ENCODE measurements at regions not wholly inside any gene's neighbourhood (a gene's known extent, or its start where the extent isn't known, plus 50 kb on each side); places are given as distances from the start of the nearest gene placed in this dataset.

DNA sequence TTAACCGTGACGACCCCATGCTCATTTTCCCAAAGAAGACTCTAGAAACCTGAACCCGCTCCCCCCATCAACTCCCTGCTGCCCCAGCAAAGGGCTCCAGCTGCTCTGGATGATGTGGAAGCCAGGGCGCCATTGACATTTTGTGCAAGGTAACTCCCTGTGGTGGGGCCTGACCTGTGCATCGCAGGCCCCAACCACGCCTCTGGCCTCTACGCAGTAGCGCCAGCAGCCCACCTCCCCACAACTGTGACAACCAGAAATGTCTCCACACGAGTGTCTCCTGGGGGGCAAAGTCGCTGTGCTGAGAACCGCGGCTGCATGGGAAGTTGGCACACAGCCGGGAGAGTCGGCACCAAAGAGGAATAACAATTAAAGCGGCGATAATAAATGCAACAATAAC, 86.9 kb upstream of the PRR5 start:
- DNase-seq (ENCODE audit: low read depth): no peak

DNA sequence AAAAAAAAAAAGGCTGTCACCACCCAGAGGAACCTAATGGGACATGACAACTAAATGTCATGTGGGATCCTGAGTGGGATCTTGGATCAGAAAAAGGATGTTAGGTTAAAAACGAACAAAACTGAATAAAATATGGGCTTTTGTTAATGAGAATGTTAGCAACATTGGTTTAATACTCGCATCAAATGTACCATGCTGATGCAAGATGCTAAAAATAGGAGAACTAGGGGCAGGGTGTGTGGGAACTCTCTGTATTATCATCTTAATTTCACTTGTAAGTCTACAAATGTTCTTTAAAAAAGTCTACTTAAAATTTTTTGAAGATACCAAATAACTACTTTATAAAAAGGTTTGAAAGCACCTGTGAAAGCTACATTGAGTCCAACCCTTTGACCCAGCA, 88.8 kb upstream of the PRR5 start:
- no peak for DNase-seq (ENCODE audit: low read depth)

DNA sequence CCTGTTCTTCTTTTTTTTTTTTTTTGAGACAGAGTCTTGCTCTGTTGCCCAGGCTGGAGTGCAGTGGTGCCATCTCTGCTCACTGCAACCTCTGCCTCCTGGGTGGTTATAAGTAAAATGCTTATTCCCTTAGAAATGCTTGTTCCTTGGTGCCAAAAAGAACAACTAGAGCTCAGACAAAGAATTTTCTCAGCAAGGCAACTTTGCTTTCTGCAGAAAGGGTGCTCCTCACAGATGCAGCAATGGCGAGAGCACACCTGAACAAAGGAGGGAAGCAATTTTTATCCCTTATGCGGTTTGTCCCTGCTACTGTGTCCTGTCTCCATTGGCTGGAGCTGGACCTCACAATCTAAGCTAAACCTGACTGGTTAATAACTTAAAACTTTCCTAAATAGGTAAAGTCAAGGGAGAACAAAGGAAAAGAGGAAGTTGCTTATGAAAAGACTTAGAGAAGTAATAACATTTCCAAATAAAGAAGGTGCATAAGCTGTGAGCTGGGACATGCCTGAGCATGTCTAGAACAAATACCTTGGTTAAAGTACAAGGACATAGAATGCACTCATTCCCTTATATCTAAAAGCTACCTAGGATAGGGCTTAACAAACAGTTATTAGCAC, 90.0 kb upstream of the PRR5 start:
- no peak for DNase-seq (ENCODE audit: low read depth)

DNA sequence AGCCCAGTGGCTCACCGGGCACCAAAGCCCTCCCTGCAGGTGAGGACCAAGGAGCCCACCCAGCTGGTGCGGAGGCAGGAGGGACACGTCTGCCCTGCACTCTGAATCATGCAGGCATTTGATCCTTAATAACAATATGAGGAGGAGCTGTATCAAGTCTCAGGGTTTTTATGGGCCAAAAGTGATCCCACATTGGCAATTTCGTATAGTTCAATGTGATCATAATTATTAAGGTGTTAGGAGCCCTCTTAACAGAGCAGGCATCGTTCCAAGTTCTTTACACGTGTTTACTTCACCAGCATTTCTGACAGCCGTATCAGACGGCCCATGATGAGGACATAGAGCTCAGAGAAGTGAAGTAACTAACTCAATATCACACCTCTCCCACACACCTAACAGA, 91.9 kb upstream of the PRR5 start:
- no peak for DNase-seq (ENCODE audit: low read depth)

DNA sequence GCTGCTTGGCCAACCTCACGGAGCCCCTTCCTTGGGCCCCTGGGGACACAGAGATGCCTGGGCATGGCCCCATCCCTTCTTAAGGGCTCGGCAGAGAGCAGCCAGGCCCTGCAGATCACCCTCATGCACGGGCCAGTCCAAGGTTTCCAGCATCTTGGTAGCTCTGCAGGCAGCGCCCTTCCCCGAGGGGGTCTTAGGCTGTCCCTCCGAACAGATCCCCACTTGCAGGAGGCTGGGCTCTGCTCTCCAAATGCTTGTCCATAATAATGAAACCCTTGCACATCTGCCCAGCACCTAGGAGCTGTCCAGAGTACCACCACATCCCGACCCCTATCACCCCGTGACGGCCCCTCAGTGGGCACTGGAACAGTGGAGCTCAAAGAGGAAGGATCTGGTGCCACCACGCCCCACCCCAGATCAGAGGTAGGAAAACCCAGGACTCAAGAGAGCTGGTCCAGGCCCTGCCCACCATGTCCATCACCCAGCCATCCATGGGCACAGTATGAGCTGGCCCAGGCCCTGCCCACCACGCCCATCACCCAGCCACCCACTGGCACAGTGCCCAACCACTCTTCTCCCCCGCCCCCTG, 92.5 kb upstream of the PRR5 start:
- no peak for DNase-seq (ENCODE audit: low read depth)

DNA sequence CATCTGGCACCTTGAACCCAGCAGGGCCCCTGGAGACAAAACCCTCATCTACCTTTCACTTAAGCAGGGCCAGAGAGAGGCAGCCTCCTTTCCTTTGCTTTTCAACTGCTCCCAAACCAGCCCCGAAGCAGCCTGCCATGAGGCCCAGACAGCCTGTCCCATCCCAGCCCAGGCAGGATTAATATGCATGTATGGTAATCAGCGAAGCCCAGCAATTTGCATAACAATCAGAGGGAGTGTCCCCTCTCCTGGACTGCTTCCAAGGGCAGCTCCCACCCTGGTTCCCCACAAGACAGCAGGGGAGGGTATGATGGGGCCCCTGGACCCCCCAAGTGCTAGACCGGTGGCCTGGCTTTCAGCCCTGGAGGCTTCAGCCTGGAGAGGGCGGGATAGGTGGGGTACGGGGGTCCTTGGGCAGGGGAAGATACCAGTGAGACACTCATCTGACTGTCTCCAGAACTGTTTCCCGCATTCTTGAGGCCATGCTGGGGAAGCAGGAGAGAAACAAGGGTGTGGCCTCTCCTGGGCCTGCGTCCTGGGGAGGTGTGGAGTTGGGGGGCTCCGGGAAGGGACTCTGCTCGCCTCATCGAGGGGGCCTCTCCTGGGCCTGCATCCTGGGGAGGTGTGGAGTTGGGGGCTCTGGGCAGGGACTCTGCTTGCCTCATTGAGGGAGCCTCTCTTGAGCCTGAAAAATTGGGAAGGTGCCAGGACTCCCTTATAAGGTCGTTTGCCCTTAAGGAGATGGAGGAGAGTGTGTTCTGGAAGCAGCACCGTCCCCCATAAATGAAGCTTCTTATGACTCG, 93.2 kb upstream of the PRR5 start:
- no peak for DNase-seq (ENCODE audit: low read depth)

DNA sequence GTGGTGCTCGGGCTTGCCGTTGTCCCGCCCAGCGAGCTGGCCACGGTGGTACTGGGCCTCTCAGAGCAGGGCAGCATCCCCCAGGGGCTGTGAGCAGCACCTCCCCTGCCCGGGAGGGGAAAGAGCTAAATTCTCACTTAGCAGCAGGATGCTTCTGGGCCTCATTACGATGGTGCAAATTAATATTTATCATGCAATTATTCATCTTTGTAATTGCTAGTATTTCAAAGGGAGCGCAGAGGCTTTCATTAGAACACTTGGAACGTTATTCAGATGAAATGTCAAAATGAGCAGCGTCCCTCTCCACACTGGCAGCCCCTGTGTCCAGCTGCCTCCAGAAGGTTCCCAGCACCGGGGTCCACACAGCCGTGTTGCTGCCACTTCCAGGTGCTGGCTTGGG, 95.9 kb upstream of the PRR5 start:
- DNase-seq (ENCODE audit: low read depth): no peak

DNA sequence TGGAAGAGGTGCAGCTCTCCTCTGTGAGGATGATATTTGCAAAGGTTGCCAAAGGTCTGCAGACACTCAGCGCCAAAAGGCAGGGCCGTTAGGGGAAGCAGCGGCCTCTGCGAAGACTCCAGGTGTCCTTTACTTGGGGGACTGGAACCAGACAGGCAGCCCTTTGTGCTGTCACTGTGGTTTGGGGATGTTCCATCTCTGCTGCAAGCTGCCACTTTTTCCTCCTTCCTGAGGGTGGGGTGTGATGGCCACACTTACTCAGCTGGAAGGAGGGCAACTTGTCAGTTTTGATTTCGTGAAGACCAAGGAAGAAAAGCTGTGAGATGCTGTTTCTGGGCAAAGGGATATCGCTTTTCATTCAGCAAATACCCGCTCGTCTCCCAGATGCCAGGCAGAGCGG, 96.5 kb upstream of the PRR5 start:
- no peak for DNase-seq (ENCODE audit: low read depth)

DNA sequence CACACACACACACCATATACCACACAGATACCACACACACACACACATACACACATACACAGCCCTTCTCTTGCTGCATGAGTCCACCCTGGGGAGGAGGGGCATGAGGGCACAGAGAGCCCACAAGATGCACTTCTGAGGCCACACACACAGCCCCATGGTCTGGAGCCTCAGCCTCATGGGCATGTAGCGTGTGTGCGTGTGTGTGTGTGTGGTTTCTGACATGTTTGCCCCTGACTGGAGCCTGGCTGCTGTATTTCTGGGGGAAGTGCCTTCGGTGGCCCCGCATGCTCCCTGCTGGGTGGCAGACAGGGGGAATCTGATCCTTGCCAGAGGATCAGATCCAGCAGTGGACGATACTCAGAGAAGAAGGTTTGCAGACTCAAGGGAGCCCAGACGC, 97.0 kb upstream of the PRR5 start:
- DNase-seq (ENCODE audit: low read depth): no peak

DNA sequence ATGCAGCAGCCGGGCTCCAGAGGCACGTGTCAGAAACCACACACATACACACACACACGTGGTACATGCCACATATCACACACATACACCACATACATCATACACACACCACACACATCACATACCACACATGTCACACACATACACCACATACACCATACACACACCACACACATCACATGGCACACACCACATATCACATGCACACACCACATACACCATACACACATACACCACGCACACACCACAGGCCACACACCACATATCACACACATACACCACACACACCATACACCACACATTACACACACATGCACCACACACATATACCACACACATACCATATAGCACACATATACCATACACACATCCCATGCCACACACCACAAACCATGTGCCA, 97.5 kb upstream of the PRR5 start:
- no peak for DNase-seq (ENCODE audit: low read depth)

DNA sequence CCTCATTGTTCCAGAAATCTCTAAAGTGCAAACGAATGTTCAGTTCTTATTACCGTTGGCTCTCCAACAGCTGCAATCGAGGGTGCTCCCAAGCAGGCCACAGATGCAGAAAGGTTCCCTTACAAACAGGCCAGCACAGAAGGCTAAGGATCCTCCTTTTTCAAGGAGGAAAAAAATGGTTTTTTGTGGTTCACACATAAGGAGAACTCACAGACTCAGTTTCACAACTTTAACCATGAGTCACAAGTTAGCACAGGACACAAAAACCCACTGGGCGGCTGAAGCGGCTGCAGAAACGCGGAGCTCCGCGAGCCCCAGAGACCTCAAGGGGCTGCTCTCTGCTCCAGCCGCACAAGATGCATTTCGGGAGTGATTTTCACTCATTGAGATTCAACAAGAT, 98.2 kb upstream of the PRR5 start:
- no peak for DNase-seq (ENCODE audit: low read depth)

DNA sequence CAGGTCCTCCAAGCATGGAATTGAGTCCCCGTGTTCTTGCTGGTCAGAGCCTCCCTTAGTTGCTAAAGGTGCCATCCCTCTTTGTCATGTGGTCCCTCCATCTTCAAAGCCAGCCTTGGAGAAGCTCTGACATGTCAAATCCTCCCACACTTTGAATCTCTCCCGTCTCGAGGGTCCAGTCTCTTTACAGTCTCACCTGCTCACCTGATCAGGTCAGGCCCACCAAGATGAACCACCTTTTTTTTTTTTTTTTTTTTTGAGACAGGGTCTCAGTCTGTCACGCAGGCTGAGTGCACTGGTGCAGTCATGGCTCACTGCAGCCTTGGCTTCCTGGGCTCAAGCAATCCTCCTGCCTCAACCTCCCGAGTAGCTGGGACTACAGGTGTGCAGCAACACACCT, 100.3 kb upstream of the PRR5 start:
- DNase-seq (ENCODE audit: low read depth): no peak

DNA sequence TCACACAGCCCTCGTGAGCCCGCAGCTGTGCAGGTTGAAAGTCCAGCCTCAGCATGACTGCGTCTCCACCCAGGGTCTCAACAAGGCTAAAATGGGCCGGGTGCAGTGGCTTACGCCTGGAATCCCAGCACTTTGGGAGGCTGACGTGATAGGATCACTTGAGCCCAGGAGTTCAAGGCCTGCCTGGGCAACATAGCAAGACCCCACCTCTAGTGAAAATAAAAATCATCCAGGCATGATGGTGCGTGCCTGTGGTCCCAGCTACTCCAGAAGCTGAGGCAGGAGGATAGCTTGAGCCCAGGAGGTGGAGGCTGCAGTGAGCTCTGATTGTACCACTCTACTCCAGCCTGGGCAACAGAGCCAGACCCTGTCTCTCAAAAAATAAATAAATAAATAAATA, 100.8 kb upstream of the PRR5 start:
- no peak for DNase-seq (ENCODE audit: low read depth)

DNA sequence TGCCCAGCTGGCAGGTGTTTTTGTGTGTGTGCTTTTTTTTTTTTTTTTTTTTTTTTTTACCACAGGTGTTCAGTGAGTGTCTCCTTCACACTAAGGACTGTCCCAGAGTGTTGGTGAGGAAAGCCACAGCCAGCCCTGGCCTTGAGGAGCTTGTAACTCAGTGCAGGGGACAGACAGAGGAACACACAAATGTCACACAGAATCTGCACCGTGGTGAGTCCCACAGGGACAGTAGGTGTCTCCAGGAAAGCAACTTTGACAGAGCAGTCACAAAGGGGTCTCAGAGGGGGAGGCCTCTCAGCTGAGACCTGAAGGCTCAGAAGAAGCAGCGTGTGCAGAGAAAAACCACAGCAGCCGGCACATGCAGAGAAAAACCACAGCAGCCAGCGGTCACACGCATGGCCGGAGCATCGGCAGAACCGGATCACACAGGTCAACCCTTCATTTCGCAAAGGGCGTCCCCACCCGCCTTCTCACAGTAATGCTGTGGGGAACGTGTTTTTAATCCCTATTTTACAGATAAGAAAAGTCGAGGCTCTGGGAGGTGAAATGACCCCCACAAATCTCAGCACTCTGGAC, 101.7 kb upstream of the PRR5 start:
- DNase-seq (ENCODE audit: low read depth): no peak

DNA sequence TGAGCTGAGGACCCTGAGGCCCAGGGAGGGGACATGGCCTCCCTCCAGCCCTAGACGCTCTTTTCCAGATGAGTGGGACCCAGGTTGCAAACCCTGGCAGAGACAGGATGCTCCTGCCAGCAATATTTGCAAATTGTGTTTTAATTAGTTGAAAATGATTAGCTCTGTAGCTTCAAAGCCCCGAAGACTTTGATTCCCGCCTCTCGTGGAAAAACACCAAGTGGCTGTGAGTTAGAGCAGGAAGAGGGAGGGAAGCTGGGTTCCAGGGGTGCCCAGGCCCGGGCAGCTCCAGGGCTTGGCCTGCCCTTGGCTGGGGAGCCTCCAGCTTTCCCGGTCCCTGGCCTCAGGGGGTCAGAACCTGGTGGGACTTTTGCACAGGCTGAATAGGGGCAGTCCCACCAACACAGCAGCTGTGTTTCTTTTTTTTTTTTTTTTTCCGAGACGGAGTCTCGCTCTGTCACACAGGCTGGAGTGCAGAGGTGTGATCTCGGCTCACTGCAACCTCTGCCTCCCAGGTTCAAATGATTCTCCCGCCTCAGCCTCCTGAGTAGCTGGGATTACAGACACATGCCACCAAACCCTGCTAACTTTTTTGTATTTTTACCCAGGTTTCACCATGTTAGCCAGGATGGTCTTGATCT, 101.6 kb upstream of the RTL6 start:
- DNase-seq (ENCODE audit: low read depth): no peak

DNA sequence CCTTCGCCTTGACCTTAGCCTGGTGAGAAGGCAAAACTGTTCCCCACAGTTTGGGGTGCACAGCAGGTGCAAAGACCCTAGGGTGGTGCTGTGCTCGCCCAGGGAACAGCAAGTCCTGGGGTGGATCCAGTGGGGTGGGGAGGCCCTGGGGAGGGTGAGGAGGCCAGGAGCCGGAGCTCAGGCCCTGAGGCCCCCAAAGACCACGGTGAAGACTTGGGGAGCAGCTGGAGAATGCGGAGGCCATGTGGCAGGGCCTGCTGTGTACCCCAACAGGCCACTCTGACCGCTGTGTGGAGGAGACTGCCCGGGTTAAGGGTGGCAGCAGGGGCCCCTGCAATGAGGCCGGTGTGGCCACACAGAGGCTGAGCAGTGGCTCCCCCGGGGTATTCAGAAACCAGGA, 101.1 kb upstream of the RTL6 start:
- no peak for DNase-seq (ENCODE audit: low read depth)

DNA sequence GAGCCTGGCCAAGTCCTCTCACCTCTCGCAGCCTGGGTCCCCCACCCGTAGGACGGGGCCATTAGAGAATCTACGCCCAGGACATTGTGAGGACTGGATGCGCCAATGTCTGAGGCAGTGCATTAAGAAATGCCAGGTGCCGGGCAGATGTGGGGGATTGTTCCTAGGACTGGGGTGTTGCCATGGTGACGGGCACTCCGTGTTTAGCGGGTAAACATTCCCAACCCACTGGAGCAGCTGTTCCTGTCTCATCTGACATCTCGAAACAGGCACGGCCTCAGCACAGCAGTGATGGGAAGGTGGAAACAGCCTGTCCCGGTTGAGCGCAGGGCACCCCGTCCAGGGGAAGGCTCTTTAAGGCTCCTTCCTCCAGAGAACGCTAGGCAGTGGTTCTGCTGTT, 99.6 kb upstream of the RTL6 start:
- DNase-seq (ENCODE audit: low read depth): no peak

DNA sequence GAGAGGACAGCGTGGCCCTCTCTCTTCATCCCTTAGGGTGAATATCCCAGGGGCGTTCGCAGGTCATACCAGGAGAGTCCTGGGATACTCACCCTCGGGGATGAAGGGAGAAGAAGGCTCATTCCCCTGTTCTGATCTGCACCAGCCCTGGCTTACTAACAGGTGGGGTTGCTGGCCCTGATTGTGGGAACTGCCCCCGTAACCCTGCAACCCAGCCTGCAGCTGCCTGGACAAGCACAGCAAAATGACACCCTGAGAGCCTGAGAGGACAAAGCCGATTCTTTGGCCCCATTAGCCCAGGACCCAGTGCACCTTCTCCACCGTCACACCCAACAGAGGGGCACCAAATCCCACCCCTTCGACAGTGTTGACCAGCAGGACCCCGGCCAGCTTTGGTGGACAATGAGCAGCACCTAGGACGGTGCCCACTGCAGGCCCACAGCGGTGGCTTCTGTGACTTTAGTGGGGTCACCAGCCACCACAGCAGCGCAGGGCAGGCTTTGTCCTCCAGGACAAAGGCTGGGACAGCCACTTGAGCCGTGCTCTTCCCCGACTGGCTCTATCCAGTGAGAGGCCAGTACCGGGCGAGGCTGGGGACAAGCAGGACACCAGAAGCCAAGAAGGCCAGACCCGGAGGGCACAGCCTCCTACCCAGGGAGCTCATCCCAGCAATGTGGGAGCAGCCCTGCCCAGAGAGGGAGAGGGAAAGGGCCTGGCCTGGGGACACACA, 98.5 kb upstream of the RTL6 start:
- no peak for DNase-seq (ENCODE audit: low read depth)

DNA sequence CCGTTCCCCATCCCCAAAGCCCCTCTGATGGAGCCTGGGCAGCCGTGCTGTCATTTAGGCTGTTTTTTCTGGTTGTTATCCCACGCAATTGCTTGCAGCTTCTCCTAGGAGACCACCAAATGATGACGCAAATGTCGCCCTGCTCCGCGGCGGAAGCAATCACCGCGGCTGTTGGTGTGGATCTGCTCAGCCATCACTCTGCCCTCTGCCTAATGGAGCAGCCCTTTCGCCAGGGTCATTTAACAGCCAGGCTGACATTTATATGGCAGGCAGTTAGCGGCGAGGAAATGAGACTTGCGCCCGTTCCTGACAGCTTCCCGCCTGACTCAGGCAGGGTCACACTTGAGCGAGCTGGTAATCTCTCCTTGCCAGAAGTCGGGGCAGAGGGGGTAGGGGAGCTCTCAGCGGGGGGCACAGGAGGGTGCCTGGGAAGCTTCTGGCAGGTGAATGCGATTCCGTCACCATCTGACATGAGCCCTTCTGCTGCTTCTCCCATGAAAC, 97.9 kb upstream of the RTL6 start:
- no peak for DNase-seq (ENCODE audit: low read depth)

DNA sequence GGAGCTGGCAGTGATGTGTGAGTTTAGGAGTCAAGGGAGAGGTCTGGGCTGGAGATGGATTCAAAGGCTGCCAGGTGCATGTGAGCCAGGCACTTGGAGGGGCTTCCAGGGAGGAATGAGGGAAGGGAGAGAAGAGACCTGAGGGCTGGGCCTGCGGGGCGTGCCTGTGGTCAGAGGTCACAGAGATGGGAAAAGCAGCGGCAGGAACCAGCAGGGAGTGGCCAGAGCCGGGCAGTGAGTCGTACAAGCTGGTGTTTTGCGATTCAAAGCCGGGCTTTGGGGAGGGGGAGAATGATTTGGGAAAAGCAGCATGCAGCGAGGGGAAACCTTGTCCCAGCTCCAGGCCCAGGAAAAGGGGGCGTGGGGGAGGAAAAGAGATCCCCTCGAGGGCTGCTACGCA, 96.9 kb upstream of the RTL6 start:
- no peak for DNase-seq (ENCODE audit: low read depth)

DNA sequence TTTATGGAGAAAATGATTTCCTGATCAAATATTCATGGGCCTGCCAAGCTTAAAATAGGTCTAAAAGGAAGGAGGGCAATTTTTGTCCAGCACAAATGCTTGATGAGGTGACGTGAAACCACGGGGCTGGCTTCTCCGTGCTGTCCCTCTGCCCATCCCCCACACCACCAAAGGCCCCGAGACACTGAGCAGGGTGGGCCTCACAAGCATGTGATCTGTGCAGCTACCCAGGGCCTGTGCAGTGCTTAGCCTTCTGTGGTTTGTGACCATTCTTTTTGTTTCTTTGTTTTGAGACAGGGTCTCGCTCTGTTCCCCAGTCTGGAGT, 94.8 kb upstream of the RTL6 start:
- DNase-seq (ENCODE audit: low read depth): no peak

DNA sequence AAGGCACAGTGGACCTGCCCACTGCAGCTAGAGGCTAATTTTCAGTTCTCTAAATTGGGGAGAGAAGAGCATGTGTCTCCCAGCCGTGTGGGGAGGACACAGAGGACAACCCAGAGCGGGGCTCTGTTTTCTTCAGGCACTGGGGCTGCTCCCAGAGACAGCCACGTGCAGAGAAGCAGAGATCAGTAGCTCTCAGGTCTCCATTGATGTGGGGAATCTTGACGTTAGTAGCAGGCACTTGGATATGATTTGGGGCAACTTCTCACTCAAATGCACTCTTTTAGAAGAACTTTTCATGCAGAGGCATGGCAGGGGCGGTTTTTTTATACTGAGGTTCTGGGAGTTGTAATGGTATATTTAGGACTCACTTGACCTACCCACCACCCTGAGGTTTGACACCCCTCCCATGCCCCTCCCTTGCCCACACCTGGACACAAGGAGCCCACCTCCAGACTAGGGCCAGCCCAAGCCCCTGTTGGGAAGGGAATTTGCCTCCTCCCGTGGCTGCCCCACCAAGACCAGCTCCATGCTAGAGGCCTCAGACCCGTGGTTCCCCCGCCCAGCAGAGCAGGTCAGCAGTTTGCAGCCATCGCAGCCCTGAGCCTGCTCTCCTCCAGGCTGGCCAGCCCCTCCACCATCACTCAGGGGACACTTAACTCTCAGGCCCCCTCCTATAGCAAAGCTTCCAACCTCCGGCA, 94.2 kb upstream of the RTL6 start:
- no peak for DNase-seq (ENCODE audit: low read depth)
